ENCODE measurements at regions not wholly inside any gene's neighbourhood (a gene's known extent, or its start where the extent isn't known, plus 50 kb on each side); places are given as distances from the start of the nearest gene placed in this dataset.

DNA sequence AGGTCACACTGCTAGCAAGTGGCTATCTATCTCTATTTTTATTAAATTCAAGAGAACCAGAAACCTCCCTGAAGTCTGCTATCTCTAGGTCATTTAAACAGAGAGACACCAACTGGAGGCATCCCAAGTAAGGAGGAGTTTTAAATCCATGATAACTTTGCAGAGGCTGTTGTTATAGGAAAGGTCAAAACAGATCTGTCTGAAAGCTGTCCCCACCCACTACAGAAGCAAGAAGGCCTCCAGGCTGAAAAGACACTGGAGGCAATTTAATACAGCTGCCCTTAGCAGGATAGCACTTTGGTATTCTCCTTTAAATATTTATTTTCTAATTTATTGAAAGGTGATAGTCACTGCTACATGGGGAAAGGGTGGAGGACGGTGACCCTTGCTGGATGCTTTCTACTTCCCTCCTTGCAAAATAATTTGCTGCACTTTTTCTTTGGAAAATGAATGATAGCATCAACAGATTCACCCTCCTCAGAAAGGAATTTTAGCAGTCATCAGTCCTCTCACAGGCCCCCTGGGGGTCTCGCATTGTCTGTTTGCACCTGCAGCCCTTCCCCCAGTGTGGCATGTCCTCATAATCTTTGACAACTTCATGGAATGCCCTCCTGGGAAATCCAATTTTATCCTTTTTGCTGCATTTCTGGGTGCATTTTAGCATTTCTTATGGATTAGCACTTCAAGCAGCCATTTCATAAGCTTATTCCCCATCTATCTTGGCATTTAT lies 429.5 kb upstream of the TNP1 start:
- no peak for DNase-seq

DNA sequence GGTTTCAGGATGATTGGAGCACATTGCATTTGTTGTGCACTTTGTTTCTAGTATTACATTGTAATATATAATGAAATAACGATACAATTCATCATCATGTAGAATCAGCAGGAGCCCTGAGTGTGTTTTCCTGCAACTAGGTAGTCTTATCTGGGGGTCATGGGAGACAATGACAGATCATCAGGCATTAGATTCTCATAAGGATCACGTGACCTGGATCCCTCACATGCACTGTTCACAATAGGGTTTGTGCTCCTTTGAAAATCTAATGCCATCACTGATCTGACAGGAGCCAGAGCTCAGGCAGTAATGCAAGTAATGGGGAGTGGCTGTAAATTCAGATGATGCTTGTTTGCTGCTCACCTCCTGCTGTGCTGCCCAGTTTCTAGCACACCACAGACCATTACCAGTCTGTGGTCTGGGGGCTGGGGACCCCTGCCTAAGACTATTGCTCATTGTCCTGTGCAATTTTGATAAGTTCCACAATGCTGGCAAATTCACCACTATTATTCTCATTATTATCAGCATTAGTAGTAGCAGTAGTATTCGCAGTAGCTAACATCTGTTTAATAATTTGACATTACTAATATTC lies 428.7 kb upstream of the TNP1 start:
- no peak for DNase-seq

GRCh38 chr2:217286833-217287232 lies 427.0 kb upstream of the TNP1 start:
- DNase-seq = no peak

DNA sequence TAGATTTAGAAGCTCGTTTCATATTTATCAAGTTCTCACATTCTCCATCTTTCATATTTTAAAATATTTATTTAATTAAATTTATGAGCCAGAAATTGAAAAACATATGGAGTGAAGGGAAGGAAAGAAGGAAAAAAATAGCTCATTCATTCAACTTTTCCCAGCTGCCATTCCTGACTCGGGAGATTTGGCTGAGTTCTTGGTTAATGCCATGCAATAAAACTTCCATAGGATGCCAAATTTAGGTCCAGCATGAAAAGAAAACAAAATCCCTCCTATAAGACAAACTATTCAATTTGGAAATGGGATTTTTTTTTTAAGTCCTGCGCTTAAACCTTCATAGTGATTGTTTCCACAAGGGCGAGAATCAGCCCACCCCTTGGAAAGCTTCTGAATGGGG lies 426.1 kb upstream of the TNP1 start:
- no peak for DNase-seq

DNA sequence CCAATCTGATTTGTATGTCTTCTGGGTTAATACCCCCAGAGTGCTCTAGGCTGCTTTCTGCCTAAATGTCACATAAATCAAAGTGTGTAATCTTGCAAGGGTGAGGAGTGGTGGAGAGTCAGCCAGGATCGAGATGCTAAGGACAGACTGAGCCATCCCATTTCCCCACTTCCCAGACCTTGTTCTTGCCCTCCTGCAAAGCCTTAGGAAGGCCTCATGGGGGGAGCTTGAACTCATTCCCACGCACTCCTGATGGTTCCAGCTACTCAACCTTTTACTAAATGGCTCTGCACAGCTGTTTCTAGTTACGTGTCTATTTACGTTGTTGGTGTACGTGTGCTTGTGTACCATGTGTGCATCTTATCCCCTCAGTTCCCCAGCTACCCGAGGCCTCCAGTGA lies 423.6 kb upstream of the TNP1 start:
- DNase-seq = no peak

- no peak for DNase-seq
Observed at GRCh38 chr2:217282531-217282930, 422.7 kb upstream of the TNP1 start.

DNA sequence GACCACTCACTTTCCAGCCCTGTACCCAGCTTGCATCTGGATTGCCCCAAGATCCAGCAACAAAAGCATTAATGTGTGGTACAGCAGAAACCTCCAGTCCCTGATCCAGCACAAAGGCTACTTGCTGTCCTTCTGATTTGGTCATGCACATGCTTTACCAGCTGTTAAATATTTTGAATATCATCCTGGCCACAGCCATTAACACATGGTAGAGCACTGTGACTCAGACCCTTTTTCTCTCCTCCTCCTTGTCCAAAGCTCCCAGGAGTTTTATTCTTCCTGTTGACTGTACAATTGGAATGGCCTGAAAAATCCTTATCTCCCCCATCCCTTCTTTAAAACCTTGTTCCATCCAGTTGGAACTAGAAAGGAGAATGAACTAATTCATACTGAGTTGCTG lies 419.7 kb upstream of the TNP1 start:
- no peak for DNase-seq

GRCh38 chr2:217279140-217279539 lies 419.3 kb upstream of the TNP1 start:
- DNase-seq = no peak

DNA sequence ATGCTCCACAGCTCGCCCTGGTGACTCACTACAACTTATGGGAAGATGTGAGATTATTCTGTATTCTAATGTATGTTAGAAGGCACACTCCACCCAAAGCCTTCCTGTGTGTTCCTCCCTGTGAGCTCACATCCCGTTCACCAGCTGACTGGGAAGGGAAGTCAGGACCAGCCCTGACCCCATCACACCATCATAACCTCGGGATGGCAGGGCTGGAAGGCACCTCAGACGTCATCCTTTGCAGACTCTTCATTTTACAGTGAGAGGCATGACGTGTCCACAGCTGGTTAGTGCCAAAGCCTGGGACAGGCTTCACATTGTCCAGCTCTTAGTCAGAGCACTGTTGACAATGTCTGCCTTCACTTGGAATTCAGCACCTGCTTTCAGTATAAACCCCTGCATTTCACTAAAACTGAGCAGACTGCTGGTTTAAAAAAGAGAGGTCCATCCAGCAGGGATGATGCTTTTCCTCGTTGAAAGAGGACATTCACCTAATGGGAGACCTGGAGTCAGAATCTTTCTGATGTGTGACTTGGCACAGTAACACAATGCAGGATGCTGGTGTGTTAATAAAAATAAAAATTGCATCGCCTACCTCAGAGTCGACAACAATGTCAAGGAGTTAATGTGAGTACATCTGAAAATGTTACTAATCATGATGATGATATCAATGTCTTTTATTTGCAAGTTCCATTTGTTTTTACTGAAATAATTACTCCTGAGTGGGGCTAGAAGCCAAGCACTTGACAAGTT lies 418.0 kb upstream of the TNP1 start:
- no peak for DNase-seq

- DNase-seq = no peak
Observed at GRCh38 chr2:217276433-217276832, 416.6 kb upstream of the TNP1 start.

DNA sequence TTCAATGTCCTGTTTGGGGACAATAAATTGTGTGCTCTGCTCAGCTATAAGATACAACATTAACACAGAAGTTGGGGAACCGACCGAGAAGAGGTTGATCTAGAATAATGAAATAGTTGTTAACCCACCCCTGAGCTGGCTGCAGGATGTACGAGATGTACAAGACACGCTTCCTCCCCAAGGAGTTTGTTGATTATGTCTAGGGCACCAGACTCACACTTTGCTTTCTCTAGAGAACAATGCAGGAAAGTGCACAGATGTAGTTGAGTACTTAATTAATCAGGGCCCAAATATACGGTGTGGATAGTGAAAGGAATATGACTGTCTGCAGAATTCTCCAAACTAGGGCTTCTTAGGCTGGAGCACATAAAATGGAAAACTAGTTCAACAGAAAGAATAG lies 415.2 kb upstream of the TNP1 start:
- DNase-seq = no peak

DNA sequence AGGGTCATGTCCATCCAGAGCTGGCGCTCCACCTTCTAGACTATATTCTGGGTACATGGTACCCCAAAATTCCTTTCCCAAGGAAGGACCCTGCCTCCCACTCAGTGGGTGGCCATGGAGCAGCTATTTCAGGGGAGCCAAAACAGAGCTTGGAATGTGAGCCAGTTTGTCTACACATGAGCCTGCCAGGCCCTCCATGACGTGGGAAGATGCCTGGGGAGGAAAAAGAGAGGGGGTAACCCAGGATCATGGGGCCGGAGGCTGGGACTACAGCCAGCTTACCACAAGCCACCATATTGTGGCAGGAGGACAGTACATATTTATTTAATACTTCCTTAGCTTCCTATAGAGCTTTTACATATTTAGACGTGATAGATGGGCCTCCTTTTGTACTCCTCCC lies 414.7 kb upstream of the TNP1 start:
- DNase-seq = no peak

- DNase-seq = no peak
Observed at GRCh38 chr2:217273851-217274250, 414.0 kb upstream of the TNP1 start.

DNA sequence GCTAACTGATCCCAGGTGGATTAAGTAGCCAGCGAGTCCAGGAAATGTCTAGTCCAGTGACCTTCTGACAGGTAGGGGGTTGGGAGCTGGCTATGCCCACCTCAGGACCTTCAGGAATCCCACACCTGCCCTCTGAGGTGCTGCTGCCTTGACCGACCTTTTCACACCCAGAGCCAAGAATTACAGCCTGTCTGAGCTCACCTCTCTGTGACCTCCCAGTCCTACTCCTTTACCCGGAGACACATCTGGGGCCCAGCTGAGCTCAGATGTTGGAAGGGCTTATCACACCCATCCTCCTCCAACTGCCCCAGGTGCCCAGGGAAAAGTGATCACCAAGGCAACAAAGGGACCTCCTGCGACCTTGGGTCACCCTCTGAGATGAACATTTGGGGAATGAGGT lies 413.3 kb upstream of the TNP1 start:
- no peak for DNase-seq

DNA sequence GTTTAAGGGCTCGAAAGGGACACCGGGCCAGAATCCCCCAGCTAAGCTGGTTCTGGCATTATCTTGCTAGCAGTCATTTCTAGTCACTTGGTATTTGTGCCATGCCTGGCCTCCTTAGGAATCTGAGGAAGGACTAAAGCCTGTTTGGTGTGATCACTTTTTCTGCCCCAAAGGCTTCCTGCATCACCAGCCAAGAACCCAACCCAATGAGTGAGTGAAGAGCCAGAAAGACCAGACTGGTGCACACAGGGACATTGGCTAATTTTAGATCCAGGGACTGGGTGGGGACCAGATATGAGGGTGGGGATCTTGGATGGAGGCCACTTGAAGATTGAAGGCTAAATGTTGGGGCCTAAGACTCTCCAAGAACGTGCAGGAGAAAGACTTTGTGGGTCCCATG lies 411.9 kb upstream of the TNP1 start:
- DNase-seq = no peak

- no peak for DNase-seq
Observed at GRCh38 chr2:217270485-217271121, 410.7 kb upstream of the TNP1 start.

GRCh38 chr2:217269701-217270484 lies 410.0 kb upstream of the TNP1 start:
- no peak for DNase-seq

- DNase-seq = no peak
Observed at GRCh38 chr2:217268978-217269377, 409.1 kb upstream of the TNP1 start.

DNA sequence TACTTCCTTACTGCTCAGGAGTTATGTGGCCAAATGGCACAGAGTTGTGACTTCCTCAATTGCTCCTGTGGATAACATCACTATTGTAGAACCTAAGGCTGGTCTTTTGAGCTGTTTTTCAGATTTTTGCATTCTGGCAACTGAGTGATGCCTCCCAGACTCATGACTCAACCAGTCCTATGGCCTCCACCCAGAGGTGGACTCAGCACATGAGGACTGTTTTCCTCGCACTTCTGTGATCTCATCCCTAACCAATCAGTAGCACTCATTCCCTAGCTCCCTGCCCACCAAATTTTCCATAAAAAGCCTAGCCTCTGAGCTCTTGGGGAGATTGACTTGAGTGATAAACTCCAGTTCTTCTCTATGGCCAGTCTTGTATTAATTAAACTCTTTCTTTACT lies 407.9 kb upstream of the TNP1 start:
- no peak for DNase-seq

DNA sequence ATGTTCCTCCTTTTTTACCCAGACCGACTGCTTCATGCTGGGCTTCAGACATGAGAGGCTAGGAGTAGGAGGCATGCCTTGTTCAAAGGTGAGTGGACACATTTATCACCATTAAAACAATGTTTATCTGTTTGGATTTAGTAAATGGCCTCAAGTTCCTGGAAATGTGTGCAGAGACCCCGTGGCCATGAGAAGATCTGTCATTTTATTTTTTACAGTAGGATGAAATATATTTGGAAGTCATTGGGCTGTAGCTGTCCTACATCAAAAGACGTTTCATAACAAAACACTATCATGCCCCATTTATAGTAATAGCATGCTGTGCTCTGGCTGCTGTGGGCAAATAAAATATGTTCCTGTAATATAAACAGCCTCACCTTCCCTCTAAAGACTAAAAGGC lies 403.9 kb upstream of the TNP1 start:
- no peak for DNase-seq

DNA sequence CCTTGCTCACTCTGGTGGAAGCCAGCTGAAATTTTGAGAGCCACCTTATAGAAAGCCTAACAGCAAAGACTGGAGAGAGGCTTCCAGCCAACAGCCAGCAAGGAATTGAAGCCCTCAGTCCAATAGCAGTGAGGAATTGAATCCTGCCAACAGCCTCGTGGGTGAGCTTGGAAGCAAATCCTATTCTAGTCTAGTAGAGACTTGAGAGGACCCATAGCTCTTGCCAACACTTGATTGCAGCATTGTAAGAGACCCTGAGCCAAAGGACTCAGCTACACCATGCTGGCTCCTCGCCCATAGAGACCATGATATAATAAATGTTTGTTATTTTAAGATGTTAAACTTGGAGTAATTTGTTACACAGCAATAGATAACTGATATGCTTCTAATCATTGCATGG lies 403.0 kb upstream of the TNP1 start:
- DNase-seq = no peak

- DNase-seq = no peak
Observed at GRCh38 chr2:217261452-217261851, 401.6 kb upstream of the TNP1 start.
